ENCODE measurements at regions not wholly inside any gene's neighbourhood (a gene's known extent, or its start where the extent isn't known, plus 50 kb on each side); places are given as distances from the start of the nearest gene placed in this dataset.

GRCh38 chr9:92191801-92192200 lies 76.6 kb upstream of the SPTLC1 start:
- no peak for ATAC-seq
- Mint-ChIP-seq H3K27ac (no peak overlapping the region), H3K4me1 (ENCODE audit: low read depth in 2 of 2) (no peaks in the 10 kb centered on the region), H3K9me3 (peaks cover 5% of the 10 kb centered on the region), H3K36me3 (no peaks in the 10 kb centered on the region), H3K4me3 (no peak overlapping the region), H3K27me3 (peaks cover 8 to 20% of the 10 kb centered on the region in 2 donors)
- DNase-seq (ENCODE audit: low spot score), result no peak

DNA sequence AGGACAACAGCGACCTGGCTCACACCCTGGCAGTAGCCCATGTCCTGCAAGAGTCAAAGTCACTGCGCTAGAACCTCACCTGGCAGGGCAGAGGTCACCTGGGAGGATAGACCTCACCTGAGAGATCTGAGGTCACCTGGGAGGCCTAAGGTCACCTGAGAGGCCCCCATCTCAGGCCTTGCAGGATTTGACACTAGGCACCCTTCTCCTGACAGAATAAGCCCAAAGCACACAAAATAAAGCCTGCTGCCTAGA lies 75.2 kb upstream of the SPTLC1 start:
- H3K9me3 Mint-ChIP-seq, result no peaks in the 10 kb centered on the region

GRCh38 chr9:92189782-92190535 lies 74.7 kb upstream of the SPTLC1 start:
- DNase-seq (ENCODE audit: low spot score) (no peak), ATAC-seq (peak; percentile 31 to 41)
- Mint-ChIP-seq H3K27me3 (peaks cover 0 to 13% of the 10 kb centered on the region in 2 donors), H3K9me3 (no peaks in the 10 kb centered on the region), H3K27ac (no peak overlapping the region), H3K36me3 (no peaks in the 10 kb centered on the region), H3K4me3 (no peak overlapping the region), H3K4me1 (ENCODE audit: low read depth in 2 of 2) (no peaks in the 10 kb centered on the region)

More for the DNA sequence above, 75.2 kb upstream of the SPTLC1 start:
- no peak overlapping the region for H3K27ac Mint-ChIP-seq
- no peaks in the 10 kb centered on the region for H3K4me1 Mint-ChIP-seq (ENCODE audit: low read depth in 2 of 2)
- DNase-seq (ENCODE audit: low spot score), result no peak
- ATAC-seq, result no peak
- no peak overlapping the region for H3K4me3 Mint-ChIP-seq
- H3K27me3 Mint-ChIP-seq, result peaks cover 0 to 17% of the 10 kb centered on the region in 2 donors
- H3K36me3 Mint-ChIP-seq, result no peaks in the 10 kb centered on the region

- DNase-seq (ENCODE audit: low spot score), result no peak
- peaks cover 7 to 15% of the 10 kb centered on the region in 2 donors for H3K27me3 Mint-ChIP-seq
- no peaks in the 10 kb centered on the region for H3K36me3 Mint-ChIP-seq
- no peaks in the 10 kb centered on the region for H3K9me3 Mint-ChIP-seq
- H3K4me3 Mint-ChIP-seq, result no peak overlapping the region
- H3K27ac Mint-ChIP-seq, result no peak overlapping the region
- no peaks in the 10 kb centered on the region for H3K4me1 Mint-ChIP-seq (ENCODE audit: low read depth in 2 of 2)
- peak in 1 of 2 donors; percentile 22 for ATAC-seq
Measured at GRCh38 chr9:92188969-92189781, 74.0 kb upstream of the SPTLC1 start.

GRCh38 chr9:92187989-92188714 lies 72.9 kb upstream of the SPTLC1 start:
- DNase-seq (ENCODE audit: low spot score) (no peak), ATAC-seq (peak in 1 of 2 donors; percentile 33)
- no peaks in the 10 kb centered on the region for H3K4me1 Mint-ChIP-seq (ENCODE audit: low read depth in 2 of 2)
- H3K27ac Mint-ChIP-seq, result no peak overlapping the region
- no peak overlapping the region for H3K4me3 Mint-ChIP-seq
- peaks cover 14 to 21% of the 10 kb centered on the region in 2 donors for H3K27me3 Mint-ChIP-seq
- no peaks in the 10 kb centered on the region for H3K9me3 Mint-ChIP-seq
- no peaks in the 10 kb centered on the region for H3K36me3 Mint-ChIP-seq

DNA sequence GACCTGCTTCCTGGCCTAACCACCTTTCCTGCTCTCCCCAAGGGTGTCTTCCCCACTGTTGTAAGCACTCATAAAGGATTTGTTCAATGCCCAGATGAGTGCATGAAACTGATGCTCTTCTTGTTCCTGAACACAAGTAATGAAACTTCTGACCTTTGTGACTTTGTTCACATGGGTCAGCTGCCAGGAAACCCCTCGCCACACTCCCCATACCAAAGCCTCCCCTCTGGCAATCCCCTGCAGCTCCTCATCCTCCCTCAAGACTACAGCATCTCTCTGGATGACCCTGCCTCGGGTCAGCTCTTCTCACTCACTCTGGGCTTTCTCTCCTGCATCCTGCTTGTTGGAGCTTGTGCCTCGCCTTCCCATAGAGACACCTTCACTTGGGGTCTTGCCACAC lies 72.2 kb upstream of the SPTLC1 start:
- no peak overlapping the region for H3K4me3 Mint-ChIP-seq

DNA sequence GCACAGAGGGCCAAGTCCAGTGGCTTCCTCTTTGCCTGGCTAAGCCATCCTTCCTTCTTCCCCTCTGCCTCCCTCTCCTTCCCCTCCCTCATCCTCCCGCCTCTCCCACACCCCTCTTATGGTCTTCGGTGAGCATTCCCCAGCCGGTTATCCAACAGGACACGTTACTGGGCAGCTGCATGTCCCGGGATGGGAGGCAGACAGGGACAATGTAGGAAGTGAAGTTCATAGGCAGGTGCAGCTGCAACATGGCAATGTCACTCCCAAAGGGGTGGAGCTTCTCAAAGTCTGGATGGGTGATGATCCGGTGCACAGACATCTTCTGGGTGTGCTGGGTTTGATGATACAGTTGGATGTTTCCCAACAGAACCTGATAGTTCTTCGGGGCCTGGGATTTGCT lies 71.4 kb upstream of the SPTLC1 start:
- Mint-ChIP-seq H3K9me3 (no peaks in the 10 kb centered on the region), H3K4me1 (ENCODE audit: low read depth in 2 of 2) (no peaks in the 10 kb centered on the region), H3K27me3 (peaks cover 14 to 15% of the 10 kb centered on the region in 2 donors), H3K27ac (no peak overlapping the region), H3K4me3 (no peak overlapping the region), H3K36me3 (no peaks in the 10 kb centered on the region)
- DNase-seq (ENCODE audit: low spot score), result no peak
- no peak for ATAC-seq

More for the DNA sequence above, 72.2 kb upstream of the SPTLC1 start:
- no peak overlapping the region for H3K27ac Mint-ChIP-seq
- DNase-seq (ENCODE audit: low spot score) (no peak), ATAC-seq (no peak)
- no peaks in the 10 kb centered on the region for H3K36me3 Mint-ChIP-seq
- H3K27me3 Mint-ChIP-seq, result peaks cover 14 to 21% of the 10 kb centered on the region in 2 donors
- H3K9me3 Mint-ChIP-seq, result no peaks in the 10 kb centered on the region
- H3K4me1 Mint-ChIP-seq (ENCODE audit: low read depth in 2 of 2), result no peaks in the 10 kb centered on the region

DNA sequence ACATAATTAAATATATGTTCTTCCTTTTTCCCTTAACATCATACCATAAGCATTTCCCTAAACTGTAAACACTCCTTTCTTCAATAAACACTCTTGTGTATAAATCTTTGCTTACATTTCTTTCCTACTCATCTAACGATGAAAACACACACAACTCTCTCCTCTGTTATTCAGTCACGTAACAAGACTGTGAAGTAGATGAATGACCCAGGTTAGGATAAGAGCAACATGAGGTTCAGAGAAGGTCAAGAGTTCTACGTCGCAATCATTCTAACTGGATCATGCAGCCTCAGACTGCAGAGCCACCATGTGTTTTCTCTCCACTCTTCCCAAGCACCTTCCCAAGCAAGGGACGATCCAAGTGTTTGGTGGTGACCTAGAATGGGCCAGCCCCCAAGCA lies 70.5 kb upstream of the SPTLC1 start:
- H3K4me1 Mint-ChIP-seq (ENCODE audit: low read depth in 2 of 2), result no peaks in the 10 kb centered on the region
- H3K4me3 Mint-ChIP-seq, result no peak overlapping the region
- no peaks in the 10 kb centered on the region for H3K36me3 Mint-ChIP-seq
- no peak overlapping the region for H3K27ac Mint-ChIP-seq
- peaks cover 14 to 15% of the 10 kb centered on the region in 2 donors for H3K27me3 Mint-ChIP-seq
- DNase-seq (ENCODE audit: low spot score) (no peak), ATAC-seq (no peak)
- no peaks in the 10 kb centered on the region for H3K9me3 Mint-ChIP-seq

- no peak for DNase-seq (ENCODE audit: low spot score)
- no peak for ATAC-seq
- no peaks in the 10 kb centered on the region for H3K4me1 Mint-ChIP-seq (ENCODE audit: low read depth in 2 of 2)
- H3K36me3 Mint-ChIP-seq, result no peaks in the 10 kb centered on the region
- H3K27ac Mint-ChIP-seq, result no peak overlapping the region
- H3K27me3 Mint-ChIP-seq, result peaks cover 14 to 15% of the 10 kb centered on the region in 2 donors
- no peaks in the 10 kb centered on the region for H3K9me3 Mint-ChIP-seq
- H3K4me3 Mint-ChIP-seq, result no peak overlapping the region
Measured at GRCh38 chr9:92185096-92185495, 69.9 kb upstream of the SPTLC1 start.

GRCh38 chr9:92184041-92184564 lies 68.9 kb upstream of the SPTLC1 start:
- ATAC-seq, result no peak
- Mint-ChIP-seq H3K4me3 (no peak overlapping the region), H3K27ac (no peak overlapping the region)

GRCh38 chr9:92183449-92183848 lies 68.2 kb upstream of the SPTLC1 start:
- Mint-ChIP-seq H3K36me3 (no peaks in the 10 kb centered on the region), H3K27ac (no peak overlapping the region), H3K4me1 (ENCODE audit: low read depth in 2 of 2) (no peaks in the 10 kb centered on the region), H3K27me3 (peaks cover 14 to 15% of the 10 kb centered on the region in 2 donors), H3K9me3 (no peaks in the 10 kb centered on the region), H3K4me3 (no peak overlapping the region)
- DNase-seq (ENCODE audit: low spot score) (no peak), ATAC-seq (no peak)

More at GRCh38 chr9:92184041-92184564, 68.9 kb upstream of the SPTLC1 start:
- H3K4me1 Mint-ChIP-seq (ENCODE audit: low read depth in 2 of 2), result no peaks in the 10 kb centered on the region
- peaks cover 14 to 15% of the 10 kb centered on the region in 2 donors for H3K27me3 Mint-ChIP-seq
- H3K36me3 Mint-ChIP-seq, result no peaks in the 10 kb centered on the region
- no peaks in the 10 kb centered on the region for H3K9me3 Mint-ChIP-seq
- no peak for DNase-seq (ENCODE audit: low spot score)

DNA sequence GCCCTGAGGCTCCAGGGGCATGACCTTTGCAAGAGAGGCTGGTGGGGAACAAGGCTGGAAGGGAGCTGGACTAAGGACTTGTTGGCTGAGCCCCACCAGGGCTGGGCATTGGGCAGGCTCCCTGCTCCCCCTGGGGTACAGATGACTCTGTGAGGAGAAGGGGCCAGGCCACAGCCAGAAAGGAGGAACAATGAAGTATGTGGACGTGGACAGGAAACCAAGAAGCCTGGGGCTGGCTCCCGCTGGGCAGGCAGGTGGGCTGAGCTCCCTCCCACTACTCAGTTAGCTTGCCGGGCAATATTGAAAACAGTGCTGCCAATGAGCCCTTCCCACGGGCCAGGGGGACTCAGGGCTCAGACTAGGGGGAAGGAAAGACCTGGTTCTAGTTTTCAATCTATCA lies 66.1 kb upstream of the SPTLC1 start:
- DNase-seq (ENCODE audit: low spot score) (no peak), ATAC-seq (peak in 1 of 2 donors; percentile 22)
- Mint-ChIP-seq H3K4me1 (ENCODE audit: low read depth in 2 of 2) (no peaks in the 10 kb centered on the region), H3K36me3 (no peaks in the 10 kb centered on the region), H3K9me3 (no peaks in the 10 kb centered on the region), H3K4me3 (no peak overlapping the region), H3K27ac (no peak overlapping the region), H3K27me3 (peaks cover 10 to 14% of the 10 kb centered on the region in 2 donors)

DNA sequence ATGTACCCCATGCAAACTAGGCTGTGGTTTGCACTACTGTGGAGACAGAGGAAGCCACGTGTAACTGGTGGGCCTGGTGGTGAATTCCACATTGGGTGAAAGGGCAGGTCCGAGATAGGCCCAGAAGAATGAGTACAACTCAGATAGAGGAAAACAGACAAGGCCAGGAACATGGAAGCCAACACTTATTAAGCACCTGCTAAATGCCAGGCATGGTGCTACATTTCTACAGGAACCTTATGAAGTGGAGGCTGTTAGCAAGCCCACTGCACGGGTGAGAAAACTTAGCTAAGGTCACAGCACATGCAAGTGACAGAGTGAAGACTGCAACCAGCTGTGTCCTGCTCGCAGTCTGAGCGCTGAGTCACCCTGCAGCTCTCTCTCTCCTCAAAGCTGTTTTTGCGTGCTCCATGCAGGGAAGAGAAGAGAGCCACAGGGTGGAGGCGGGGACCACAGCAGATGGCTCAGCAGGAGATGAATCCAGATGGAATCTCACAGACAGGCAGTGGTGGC lies 65.5 kb upstream of the SPTLC1 start:
- no peaks in the 10 kb centered on the region for H3K4me1 Mint-ChIP-seq (ENCODE audit: low read depth in 2 of 2)

More for the DNA sequence above, 65.5 kb upstream of the SPTLC1 start:
- DNase-seq (ENCODE audit: low spot score) (no peak), ATAC-seq (no peak)
- no peak overlapping the region for H3K4me3 Mint-ChIP-seq
- peaks cover 10 to 14% of the 10 kb centered on the region in 2 donors for H3K27me3 Mint-ChIP-seq
- no peak overlapping the region for H3K27ac Mint-ChIP-seq
- no peaks in the 10 kb centered on the region for H3K9me3 Mint-ChIP-seq
- no peaks in the 10 kb centered on the region for H3K36me3 Mint-ChIP-seq
